Endodermal cell (in vitro differentiated cells): ENCODE measurements at regions not wholly inside any gene's neighbourhood (a gene's known extent, or its start where the extent isn't known, plus 50 kb on each side); places are given as distances from the start of the nearest gene placed in this dataset.

ENCODE experiments used
- DNase-seq: peaks from one replicate; pipeline ENCODE4 v3.0.0-alpha.2; 2017
- H3K27ac ChIP-seq: 2 replicates; pipeline ENCODE4 v1.5.1; 2013; ENCODE audit warnings: mild to moderate bottlenecking, low read depth, low read length, moderate library complexity
- H3K27me3 ChIP-seq: 2 replicates; pipeline ENCODE4 v1.6.1; 2013; ENCODE audit warnings: mild to moderate bottlenecking, low read length, moderate library complexity; ENCODE audit not compliant: insufficient read depth, control insufficient read depth, poor library complexity, severe bottlenecking
- H3K36me3 ChIP-seq: 2 replicates; pipeline ENCODE4 v1.7.0; 2013; ENCODE audit warnings: mild to moderate bottlenecking, low read length, moderate library complexity; ENCODE audit not compliant: control insufficient read depth, insufficient read depth
- H3K4me1 ChIP-seq: one replicate; pipeline ENCODE4 v1.7.0; 2013; ENCODE audit warnings: low read length; ENCODE audit not compliant: control insufficient read depth, insufficient read depth
- H3K4me3 ChIP-seq: 2 replicates; pipeline ENCODE4 v1.5.1; 2013; ENCODE audit warnings: mild to moderate bottlenecking, low read length, moderate library complexity
- H3K9ac ChIP-seq: 2 replicates; pipeline ENCODE4 v1.6.1; 2013; ENCODE audit warnings: mild to moderate bottlenecking, low read length, moderate library complexity; ENCODE audit not compliant: poor library complexity, severe bottlenecking; ENCODE audit errors: extremely low read depth
- H3K9me3 ChIP-seq: 2 replicates; pipeline ENCODE4 v1.6.1; 2013; ENCODE audit warnings: mild to moderate bottlenecking, low read length, moderate library complexity; ENCODE audit not compliant: control insufficient read depth
- H3K27ac Mint-ChIP-seq: 2 replicates; pipeline ENCODE4 v1.8.0; 2020; ENCODE audit warnings: mixed read lengths
- H3K27me3 Mint-ChIP-seq: 2 replicates; pipeline ENCODE4 v1.8.0; 2021; ENCODE audit warnings: mild to moderate bottlenecking, mixed read lengths; ENCODE audit not compliant: insufficient read depth
- H3K36me3 Mint-ChIP-seq: 2 replicates; pipeline ENCODE4 v1.8.0; 2020; ENCODE audit warnings: low read depth, mixed read lengths
- H3K4me1 Mint-ChIP-seq: 2 replicates; pipeline ENCODE4 v1.8.0; 2020; ENCODE audit warnings: mixed read lengths
- H3K4me3 Mint-ChIP-seq: 2 replicates; pipeline ENCODE4 v1.8.0; 2020; ENCODE audit warnings: mild to moderate bottlenecking, moderate library complexity, mixed read lengths
- H3K9me3 Mint-ChIP-seq: 2 replicates; pipeline ENCODE4 v1.8.0; 2020; ENCODE audit warnings: mild to moderate bottlenecking, mixed read lengths
- WGBS, 2 experiments: methylation state at CpG; one replicate each; pipeline versions ENCODE4 v1.1.5 to v1.1.7; 2013; ENCODE audit warnings: missing lambda C conversion rate in 2 of 2, mixed read lengths in 1 of 2; ENCODE audit not compliant: insufficient coverage in 1 of 2, insufficient read length in 1 of 2; 5-methylcytosine and 5-hydroxymethylcytosine counted together
- TF ChIP-seq, protein P1 (sequence below): fragments of 200-600 bp; sonication (generic); conservative IDR thresholded peaks from 2 replicates; pipeline ENCODE4 v1.5.0; 2021; ENCODE audit warnings: antibody characterized with exemption, mild to moderate bottlenecking

DNA sequence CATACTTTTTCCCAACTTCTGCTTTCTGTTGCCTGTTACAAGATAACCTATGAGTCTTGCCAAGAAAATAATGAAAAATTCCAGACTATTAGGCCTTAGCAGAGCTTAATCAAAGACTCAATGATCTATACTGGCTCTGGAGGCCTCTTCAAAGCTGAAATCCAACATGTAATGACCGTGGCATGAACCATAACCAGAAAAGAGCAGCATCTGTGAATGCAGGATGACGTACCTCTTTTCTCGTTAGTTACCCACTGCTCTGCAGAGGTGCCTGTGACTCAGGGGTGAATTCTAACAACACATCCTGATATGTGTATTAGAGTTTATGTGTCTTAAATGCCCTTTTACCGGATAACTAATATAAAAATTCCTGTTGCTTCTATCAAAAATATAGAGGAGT is 645.4 kb downstream of the PRELID2 start:
- WGBS, 2 experiments = 92 to 94% methylated on average over 3 of the region's 4 CpGs

GRCh38 chr5:145180371-145180770 is 654.8 kb downstream of the PRELID2 start:
- DNase-seq = no peak
- peak overlapping the region; percentile 8 for H3K27ac Mint-ChIP-seq

More for the DNA sequence above, 645.4 kb downstream of the PRELID2 start:
- peaks cover 4% of the 10 kb centered on the region for H3K9me3 ChIP-seq
- no peak overlapping the region for H3K4me3 ChIP-seq
- no peak overlapping the region for H3K27ac ChIP-seq
- H3K9me3 Mint-ChIP-seq = peaks cover 3% of the 10 kb centered on the region
- H3K27ac Mint-ChIP-seq = no peak overlapping the region
- TF ChIP-seq, protein P1, sequence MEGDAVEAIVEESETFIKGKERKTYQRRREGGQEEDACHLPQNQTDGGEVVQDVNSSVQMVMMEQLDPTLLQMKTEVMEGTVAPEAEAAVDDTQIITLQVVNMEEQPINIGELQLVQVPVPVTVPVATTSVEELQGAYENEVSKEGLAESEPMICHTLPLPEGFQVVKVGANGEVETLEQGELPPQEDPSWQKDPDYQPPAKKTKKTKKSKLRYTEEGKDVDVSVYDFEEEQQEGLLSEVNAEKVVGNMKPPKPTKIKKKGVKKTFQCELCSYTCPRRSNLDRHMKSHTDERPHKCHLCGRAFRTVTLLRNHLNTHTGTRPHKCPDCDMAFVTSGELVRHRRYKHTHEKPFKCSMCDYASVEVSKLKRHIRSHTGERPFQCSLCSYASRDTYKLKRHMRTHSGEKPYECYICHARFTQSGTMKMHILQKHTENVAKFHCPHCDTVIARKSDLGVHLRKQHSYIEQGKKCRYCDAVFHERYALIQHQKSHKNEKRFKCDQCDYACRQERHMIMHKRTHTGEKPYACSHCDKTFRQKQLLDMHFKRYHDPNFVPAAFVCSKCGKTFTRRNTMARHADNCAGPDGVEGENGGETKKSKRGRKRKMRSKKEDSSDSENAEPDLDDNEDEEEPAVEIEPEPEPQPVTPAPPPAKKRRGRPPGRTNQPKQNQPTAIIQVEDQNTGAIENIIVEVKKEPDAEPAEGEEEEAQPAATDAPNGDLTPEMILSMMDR = no peak
- H3K4me1 ChIP-seq = no peaks in the 10 kb centered on the region
- H3K4me1 Mint-ChIP-seq = no peaks in the 10 kb centered on the region
- H3K36me3 Mint-ChIP-seq = no peaks in the 10 kb centered on the region
- DNase-seq = no peak
- no peaks in the 10 kb centered on the region for H3K36me3 ChIP-seq
- H3K9ac ChIP-seq = no peak overlapping the region
- no peaks in the 10 kb centered on the region for H3K27me3 Mint-ChIP-seq
- no peaks in the 10 kb centered on the region for H3K27me3 ChIP-seq
- no peak overlapping the region for H3K4me3 Mint-ChIP-seq

GRCh38 chr5:145178641-145179523 is 656.3 kb downstream of the PRELID2 start:
- Mint-ChIP-seq H3K4me1 (peaks cover 23% of the 10 kb centered on the region), H3K36me3 (no peaks in the 10 kb centered on the region), H3K27ac (peak overlapping the region; percentile 79), H3K4me3 (no peak overlapping the region), H3K27me3 (no peaks in the 10 kb centered on the region), H3K9me3 (no peaks in the 10 kb centered on the region)
- Histone ChIP-seq H3K27ac (no peak overlapping the region), H3K4me3 (no peak overlapping the region), H3K36me3 (no peaks in the 10 kb centered on the region), H3K9ac (no peak overlapping the region), H3K9me3 (no peaks in the 10 kb centered on the region), H3K4me1 (peaks cover 3% of the 10 kb centered on the region), H3K27me3 (no peaks in the 10 kb centered on the region)
- no peak for DNase-seq
- TF ChIP-seq, protein P1 = no peak
- 70 to 81% methylated on average over 2 to 3 of the region's 3 CpGs for WGBS, 2 experiments

More at GRCh38 chr5:145180371-145180770, 654.8 kb downstream of the PRELID2 start:
- Histone ChIP-seq H3K27me3 (no peaks in the 10 kb centered on the region), H3K4me3 (no peak overlapping the region), H3K4me1 (peaks cover 3% of the 10 kb centered on the region), H3K9ac (no peak overlapping the region), H3K27ac (no peak overlapping the region), H3K9me3 (no peaks in the 10 kb centered on the region), H3K36me3 (no peaks in the 10 kb centered on the region)
- WGBS, 2 experiments = 87 to 95% methylated on average over 5 of the region's 5 CpGs
- Mint-ChIP-seq H3K27me3 (no peaks in the 10 kb centered on the region), H3K4me1 (peaks cover 23% of the 10 kb centered on the region), H3K4me3 (no peak overlapping the region), H3K9me3 (no peaks in the 10 kb centered on the region), H3K36me3 (no peaks in the 10 kb centered on the region)
- TF ChIP-seq, protein P1 = no peak
